BE2C (cell line): ENCODE measurements at regions not wholly inside any gene's neighbourhood (a gene's known extent, or its start where the extent isn't known, plus 50 kb on each side); places are given as distances from the start of the nearest gene placed in this dataset.

Experiments used
- DNase-seq: peaks from one replicate; pipeline ENCODE4 v3.0.0-alpha.2; 2020
- H3K27me3 ChIP-seq: fragments of 250-450 bp; sonication (Bioruptor Pico); 2 replicates; pipeline ENCODE4 v1.5.1; 2020; ENCODE audit warnings: mild to moderate bottlenecking
- H3K36me3 ChIP-seq: fragments of 250-450 bp; sonication (Bioruptor Pico); 2 replicates; pipeline ENCODE4 v1.5.1; 2020; ENCODE audit warnings: mild to moderate bottlenecking
- H3K4me1 ChIP-seq: fragments of 250-450 bp; sonication (Bioruptor Pico); 2 replicates; pipeline ENCODE4 v1.5.1; 2020
- H3K4me3 ChIP-seq: 2 replicates; pipeline ENCODE4 v1.5.1; 2011; ENCODE audit warnings: low read depth, low read length
- H3K9me3 ChIP-seq: fragments of 250-450 bp; sonication (Bioruptor Pico); 2 replicates; pipeline ENCODE4 v1.5.1; 2020
- CTCF ChIP-seq: IDR thresholded peaks from 2 replicates; pipeline ENCODE4 v1.5.1; 2012; ENCODE audit warnings: mild to moderate bottlenecking, low read depth, low read length

- no peak for TF ChIP-seq CTCF
- H3K36me3 ChIP-seq, result no peaks in the 10 kb centered on the region
- H3K4me3 ChIP-seq, result no peak overlapping the region
- no peaks in the 10 kb centered on the region for H3K27me3 ChIP-seq
- no peak for DNase-seq
- H3K9me3 ChIP-seq, result no peaks in the 10 kb centered on the region
- 0 out of 2 replicates have a peak, but pooled peaks cover 3% of the 10 kb centered on the region for H3K4me1 ChIP-seq
Observed at GRCh38 chr1:105362438-105362837, 1612.7 kb downstream of the AMY1C start.

GRCh38 chr1:105368446-105368845, 1618.7 kb downstream of the AMY1C start:
- no peak for TF ChIP-seq CTCF

GRCh38 chr1:105373681-105374080, 1624.0 kb downstream of the AMY1C start:
- no peak for TF ChIP-seq CTCF
- Histone ChIP-seq H3K4me1 (no peaks in the 10 kb centered on the region), H3K36me3 (no peaks in the 10 kb centered on the region), H3K27me3 (no peaks in the 10 kb centered on the region), H3K9me3 (no peaks in the 10 kb centered on the region), H3K4me3 (no peak overlapping the region)
- no peak for DNase-seq

More at GRCh38 chr1:105368446-105368845, 1618.7 kb downstream of the AMY1C start:
- H3K36me3 ChIP-seq, result no peaks in the 10 kb centered on the region
- no peaks in the 10 kb centered on the region for H3K4me1 ChIP-seq
- no peaks in the 10 kb centered on the region for H3K27me3 ChIP-seq
- no peaks in the 10 kb centered on the region for H3K9me3 ChIP-seq
- no peak for DNase-seq
- H3K4me3 ChIP-seq, result no peak overlapping the region

GRCh38 chr1:105386489-105386888, 1636.8 kb downstream of the AMY1C start:
- no peak for TF ChIP-seq CTCF
- Histone ChIP-seq H3K9me3 (no peaks in the 10 kb centered on the region), H3K4me1 (no peaks in the 10 kb centered on the region), H3K27me3 (no peaks in the 10 kb centered on the region), H3K4me3 (no peak overlapping the region), H3K36me3 (no peaks in the 10 kb centered on the region)
- DNase-seq, result no peak

- DNase-seq, result no peak
- Histone ChIP-seq H3K36me3 (no peaks in the 10 kb centered on the region), H3K4me1 (no peaks in the 10 kb centered on the region), H3K27me3 (no peaks in the 10 kb centered on the region), H3K9me3 (no peaks in the 10 kb centered on the region), H3K4me3 (no peak overlapping the region)
- no peak for TF ChIP-seq CTCF
Observed at GRCh38 chr1:105396001-105396400, 1646.3 kb downstream of the AMY1C start.

- H3K36me3 ChIP-seq, result no peaks in the 10 kb centered on the region
- TF ChIP-seq CTCF, result no peak
- H3K4me1 ChIP-seq, result no peaks in the 10 kb centered on the region; the same call in 1 of the 2 replicates
- no peak overlapping the region for H3K4me3 ChIP-seq
- no peaks in the 10 kb centered on the region for H3K27me3 ChIP-seq
- no peak for DNase-seq
- H3K9me3 ChIP-seq, result no peaks in the 10 kb centered on the region
Observed at GRCh38 chr1:105398909-105399308, 1649.2 kb downstream of the AMY1C start.
